IMR-90 (cell line): ENCODE measurements at regions not wholly inside any gene's neighbourhood (a gene's known extent, or its start where the extent isn't known, plus 50 kb on each side); places are given as distances from the start of the nearest gene placed in this dataset.

Experiments used
- BHLHE40 ChIP-seq: fragments of 150-350 bp; IDR thresholded peaks from 2 replicates; pipeline ENCODE4 v1.6.1; 2016; ENCODE audit warnings: mild to moderate bottlenecking, low read depth, low read length
- CEBPB ChIP-seq: IDR thresholded peaks from 2 replicates; pipeline ENCODE4 v1.6.1; 2012; ENCODE audit warnings: low read depth, low read length, improper control_type of control experiment
- CHD1 ChIP-seq: IDR thresholded peaks from 2 replicates; pipeline ENCODE4 v1.6.1; 2012; ENCODE audit warnings: low read depth, low read length, improper control_type of control experiment
- MAFK ChIP-seq: IDR thresholded peaks from 2 replicates; pipeline ENCODE4 v1.6.1; 2012; ENCODE audit warnings: low read depth, low read length, improper control_type of control experiment
- MAZ ChIP-seq: IDR thresholded peaks from 2 replicates; pipeline ENCODE4 v1.6.1; 2012; ENCODE audit warnings: low read depth, mild to moderate bottlenecking, low read length, improper control_type of control experiment, moderate library complexity, borderline replicate concordance
- NFE2L2 ChIP-seq: fragments of 150-350 bp; IDR thresholded peaks from 2 replicates; pipeline ENCODE4 v1.6.1; 2016; ENCODE audit warnings: low read depth, mild to moderate bottlenecking, low read length
- POLR2A ChIP-seq: IDR thresholded peaks from 2 replicates; pipeline ENCODE4 v1.6.1; 2012; ENCODE audit warnings: mild to moderate bottlenecking, low read depth, low read length
- RAD21 ChIP-seq: IDR thresholded peaks from 2 replicates; pipeline ENCODE4 v1.6.1; 2012; ENCODE audit warnings: low read length, improper control_type of control experiment
- RFX5 ChIP-seq: IDR thresholded peaks from 2 replicates; pipeline ENCODE4 v1.8.0; 2012; ENCODE audit warnings: low read depth, mild to moderate bottlenecking, low read length, moderate library complexity
- SMC3 ChIP-seq: fragments of 150-350 bp; IDR thresholded peaks from 2 replicates; pipeline ENCODE4 v1.6.1; 2016; ENCODE audit warnings: low read depth, mild to moderate bottlenecking, antibody characterized with exemption, low read length, moderate library complexity
- TF ChIP-seq, protein P1 (sequence below): conservative IDR thresholded peaks from 2 replicates; pipeline ENCODE4 v1.5.1; 2012; ENCODE audit warnings: mild to moderate bottlenecking, low read depth, low read length, improper control_type of control experiment
- TF ChIP-seq, protein P2 (sequence below): fragments of 150-350 bp; IDR thresholded peaks from 2 replicates; pipeline ENCODE4 v1.6.1; 2016; ENCODE audit warnings: low read depth, mild to moderate bottlenecking, low read length, moderate library complexity, borderline replicate concordance

DNA sequence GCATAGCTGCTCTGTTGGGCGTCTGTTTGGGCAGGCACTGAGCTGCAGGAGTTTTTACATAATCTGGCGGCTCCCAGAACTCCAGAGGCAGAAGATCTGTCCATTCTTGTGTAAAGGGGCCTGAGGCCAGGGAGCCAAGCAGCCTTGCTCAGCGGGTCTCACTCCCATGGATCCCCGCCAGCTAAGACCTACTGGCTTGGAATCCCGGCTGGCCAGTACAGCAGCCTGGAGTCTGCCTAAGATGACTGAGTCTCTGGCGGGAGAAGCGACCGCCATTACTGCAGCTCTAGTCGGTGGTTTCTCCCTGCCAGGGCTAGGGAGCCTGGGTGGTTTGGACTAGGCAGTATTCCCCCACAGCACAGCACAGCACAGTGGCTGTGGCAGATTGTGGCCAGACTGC is 268.4 kb upstream of the SYNCRIP start:
- TF ChIP-seq, protein P1, sequence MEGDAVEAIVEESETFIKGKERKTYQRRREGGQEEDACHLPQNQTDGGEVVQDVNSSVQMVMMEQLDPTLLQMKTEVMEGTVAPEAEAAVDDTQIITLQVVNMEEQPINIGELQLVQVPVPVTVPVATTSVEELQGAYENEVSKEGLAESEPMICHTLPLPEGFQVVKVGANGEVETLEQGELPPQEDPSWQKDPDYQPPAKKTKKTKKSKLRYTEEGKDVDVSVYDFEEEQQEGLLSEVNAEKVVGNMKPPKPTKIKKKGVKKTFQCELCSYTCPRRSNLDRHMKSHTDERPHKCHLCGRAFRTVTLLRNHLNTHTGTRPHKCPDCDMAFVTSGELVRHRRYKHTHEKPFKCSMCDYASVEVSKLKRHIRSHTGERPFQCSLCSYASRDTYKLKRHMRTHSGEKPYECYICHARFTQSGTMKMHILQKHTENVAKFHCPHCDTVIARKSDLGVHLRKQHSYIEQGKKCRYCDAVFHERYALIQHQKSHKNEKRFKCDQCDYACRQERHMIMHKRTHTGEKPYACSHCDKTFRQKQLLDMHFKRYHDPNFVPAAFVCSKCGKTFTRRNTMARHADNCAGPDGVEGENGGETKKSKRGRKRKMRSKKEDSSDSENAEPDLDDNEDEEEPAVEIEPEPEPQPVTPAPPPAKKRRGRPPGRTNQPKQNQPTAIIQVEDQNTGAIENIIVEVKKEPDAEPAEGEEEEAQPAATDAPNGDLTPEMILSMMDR: no peak
- TF ChIP-seq RFX5 (no peak), RAD21 (no peak), POLR2A (no peak), BHLHE40 (no peak), NFE2L2 (no peak), SMC3 (no peak), MAZ (no peak), CHD1 (no peak), MAFK (no peak), CEBPB (no peak)
- TF ChIP-seq, protein P2, sequence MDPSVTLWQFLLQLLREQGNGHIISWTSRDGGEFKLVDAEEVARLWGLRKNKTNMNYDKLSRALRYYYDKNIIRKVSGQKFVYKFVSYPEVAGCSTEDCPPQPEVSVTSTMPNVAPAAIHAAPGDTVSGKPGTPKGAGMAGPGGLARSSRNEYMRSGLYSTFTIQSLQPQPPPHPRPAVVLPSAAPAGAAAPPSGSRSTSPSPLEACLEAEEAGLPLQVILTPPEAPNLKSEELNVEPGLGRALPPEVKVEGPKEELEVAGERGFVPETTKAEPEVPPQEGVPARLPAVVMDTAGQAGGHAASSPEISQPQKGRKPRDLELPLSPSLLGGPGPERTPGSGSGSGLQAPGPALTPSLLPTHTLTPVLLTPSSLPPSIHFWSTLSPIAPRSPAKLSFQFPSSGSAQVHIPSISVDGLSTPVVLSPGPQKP: no peak
